Gastroesophageal sphincter (tissue), 4 donors: ENCODE measurements at regions not wholly inside any gene's neighbourhood (a gene's known extent, or its start where the extent isn't known, plus 50 kb on each side); places are given as distances from the start of the nearest gene placed in this dataset.
"Not testable (repeated sequence)": the region's sequence is repeated elsewhere in the genome, so short reads cannot be mapped to it uniquely, and the experiment has no call there.

Source experiments
- ATAC-seq: fragments of 150-250 bp; one replicate; pipeline ENCODE4 v1.9.1; 2016; ENCODE audit warnings: mild to moderate bottlenecking, moderate library complexity
- H3K27ac ChIP-seq, 4 donors: fragments of 200-600 bp; sonication (generic) in 3 of 4; 1 replicate in 3 of 4; 2 replicates in 1 of 4; pipeline ENCODE4 v1.5.1; 2016 to 2019
- H3K27me3 ChIP-seq: fragments of 200-600 bp; sonication (generic); one replicate; pipeline ENCODE4 v1.5.1; 2019
- H3K36me3 ChIP-seq, 2 donors: fragments of 200-600 bp; sonication (generic); one replicate each; pipeline ENCODE4 v1.5.1; 2019; ENCODE audit warnings: control low read depth in 1 of 2
- H3K4me1 ChIP-seq, 3 donors: fragments of 200-600 bp; sonication (generic); 1 replicate in 2 of 3; 2 replicates in 1 of 3; pipeline ENCODE4 v1.5.1; 2016 to 2019; ENCODE audit warnings: control low read depth in 2 of 3
- H3K4me3 ChIP-seq, 2 donors: fragments of 200-600 bp; sonication (generic); one replicate each; pipeline ENCODE4 v1.5.1; 2019; ENCODE audit warnings: mild to moderate bottlenecking in 1 of 2, moderate library complexity in 1 of 2
- H3K9me3 ChIP-seq, 3 donors: fragments of 200-600 bp; sonication (generic); one replicate each; pipeline ENCODE4 v1.5.1; 2017 to 2019; ENCODE audit warnings: control low read depth in 2 of 3
- EP300 ChIP-seq: sonication (generic); formaldehyde crosslinking; IDR thresholded peaks from one replicate; pipeline ENCODE4 v1.6.1; 2017; ENCODE audit warnings: antibody characterized with exemption, mild to moderate bottlenecking
- POLR2A ChIP-seq, 2 donors: fragments of 450-650 bp; IDR thresholded peaks; one replicate each; pipeline ENCODE4 v1.6.1; 2017; ENCODE audit warnings: antibody characterized with exemption in 2 of 2, mild to moderate bottlenecking in 2 of 2, moderate library complexity in 1 of 2
- POLR2AphosphoS5 ChIP-seq: sonication (generic); formaldehyde crosslinking; IDR thresholded peaks from one replicate; pipeline ENCODE4 v1.6.1; 2017; ENCODE audit warnings: antibody characterized with exemption
- WGBS, 2 donors: methylation state at CpG; one replicate each; pipeline ENCODE4 v1.1.5; 2018; ENCODE audit warnings: low coverage in 1 of 2; 5-methylcytosine and 5-hydroxymethylcytosine counted together
- TF ChIP-seq, protein P1 (sequence below), 4 experiments: fragments of 200-600 bp in 2 of 4; fragments of 450-650 bp in 2 of 4; sonication (generic) in 1 of 4; IDR thresholded peaks; one replicate each; pipeline ENCODE4 v1.5.1; 2017 to 2019; ENCODE audit warnings: antibody characterized with exemption in 4 of 4, mild to moderate bottlenecking in 2 of 4, moderate library complexity in 2 of 4

DNA sequence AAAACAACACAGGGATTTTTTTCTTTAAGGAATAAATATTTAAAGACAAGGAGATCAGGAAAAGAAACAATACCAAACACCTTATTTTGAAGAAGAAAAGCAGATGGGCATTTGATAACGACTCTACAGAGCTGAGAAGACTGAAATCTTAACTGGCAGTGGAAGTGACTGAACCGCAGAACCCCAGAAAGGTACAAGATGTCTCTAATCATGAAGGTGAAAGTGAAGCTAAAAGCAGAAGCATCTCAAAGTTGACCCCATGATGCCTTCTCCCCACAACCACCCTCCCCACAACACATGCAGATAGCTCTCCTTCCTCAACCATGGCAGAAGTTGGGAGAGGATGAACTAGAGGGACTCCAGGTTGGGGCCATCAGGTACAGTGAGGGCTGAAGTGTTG lies 129.6 kb downstream of the ZNF648 start:
- Histone ChIP-seq H3K4me1 (no peaks in the 10 kb centered on the region), H3K27ac (no peak overlapping the region), H3K4me3 (no peak overlapping the region), H3K27me3 (no peaks in the 10 kb centered on the region), H3K36me3 (no peaks in the 10 kb centered on the region), H3K9me3 (no peaks in the 10 kb centered on the region)
- no peak for ATAC-seq
- TF ChIP-seq EP300: no peak
- 79 to 100% methylated on average over 2 of the region's 2 CpGs for WGBS, 2 donors

DNA sequence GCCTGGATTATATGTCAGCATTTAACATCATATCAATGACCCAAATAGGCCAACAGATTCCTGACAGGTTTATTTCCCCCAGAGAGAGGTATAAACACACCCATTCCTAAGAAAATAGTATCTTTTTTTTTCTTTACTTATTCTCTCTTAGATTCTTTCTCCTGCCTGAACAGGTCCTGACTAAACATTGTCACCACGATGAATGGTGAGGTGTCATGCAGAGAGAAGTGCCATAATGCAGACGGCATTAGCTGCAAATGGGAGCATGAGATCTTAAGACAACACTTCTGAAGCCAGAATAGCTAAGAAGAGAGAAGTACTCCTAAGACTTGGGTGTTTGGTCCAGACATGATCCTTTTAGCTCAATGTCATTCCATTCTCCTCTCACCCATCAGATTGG lies 131.3 kb downstream of the ZNF648 start:
- Histone ChIP-seq H3K27me3 (no peaks in the 10 kb centered on the region), H3K36me3 (no peaks in the 10 kb centered on the region), H3K9me3 (no peaks in the 10 kb centered on the region), H3K4me1 (no peaks in the 10 kb centered on the region), H3K4me3 (no peak overlapping the region), H3K27ac (no peak overlapping the region)
- 86 to 100% methylated on average over 1 to 2 of the region's 2 CpGs for WGBS, 2 donors
- TF ChIP-seq, protein P1, sequence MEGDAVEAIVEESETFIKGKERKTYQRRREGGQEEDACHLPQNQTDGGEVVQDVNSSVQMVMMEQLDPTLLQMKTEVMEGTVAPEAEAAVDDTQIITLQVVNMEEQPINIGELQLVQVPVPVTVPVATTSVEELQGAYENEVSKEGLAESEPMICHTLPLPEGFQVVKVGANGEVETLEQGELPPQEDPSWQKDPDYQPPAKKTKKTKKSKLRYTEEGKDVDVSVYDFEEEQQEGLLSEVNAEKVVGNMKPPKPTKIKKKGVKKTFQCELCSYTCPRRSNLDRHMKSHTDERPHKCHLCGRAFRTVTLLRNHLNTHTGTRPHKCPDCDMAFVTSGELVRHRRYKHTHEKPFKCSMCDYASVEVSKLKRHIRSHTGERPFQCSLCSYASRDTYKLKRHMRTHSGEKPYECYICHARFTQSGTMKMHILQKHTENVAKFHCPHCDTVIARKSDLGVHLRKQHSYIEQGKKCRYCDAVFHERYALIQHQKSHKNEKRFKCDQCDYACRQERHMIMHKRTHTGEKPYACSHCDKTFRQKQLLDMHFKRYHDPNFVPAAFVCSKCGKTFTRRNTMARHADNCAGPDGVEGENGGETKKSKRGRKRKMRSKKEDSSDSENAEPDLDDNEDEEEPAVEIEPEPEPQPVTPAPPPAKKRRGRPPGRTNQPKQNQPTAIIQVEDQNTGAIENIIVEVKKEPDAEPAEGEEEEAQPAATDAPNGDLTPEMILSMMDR (IDR thresholded peaks at IDR 0.05): no peak
- TF ChIP-seq EP300: no peak
- no peak for TF ChIP-seq POLR2A (IDR thresholded peaks at IDR 0.05)
- no peak for TF ChIP-seq POLR2AphosphoS5
- ATAC-seq: no peak

DNA sequence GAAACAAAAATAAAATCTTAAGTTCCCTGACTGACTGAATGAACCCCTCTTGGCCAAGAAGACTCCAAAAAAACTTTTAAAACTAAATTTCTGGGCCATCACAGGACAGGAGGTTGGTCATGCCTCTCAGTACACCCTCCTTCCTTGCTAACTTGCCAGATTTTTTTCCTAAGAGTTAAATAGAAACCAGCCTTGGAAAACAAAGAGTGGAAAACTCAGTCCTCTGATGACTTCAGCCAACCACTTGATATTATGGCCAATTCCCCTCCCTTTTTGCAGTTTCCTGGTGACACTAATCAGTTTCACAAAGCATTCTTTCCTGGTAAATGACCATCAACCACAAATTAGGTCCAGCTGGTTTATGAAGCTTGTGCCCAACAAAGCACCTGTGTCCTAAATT lies 134.8 kb downstream of the ZNF648 start:
- no peak for ATAC-seq
- no peak overlapping the region for H3K27ac ChIP-seq
- no peaks in the 10 kb centered on the region for H3K4me1 ChIP-seq
- no peak overlapping the region for H3K4me3 ChIP-seq
- H3K36me3 ChIP-seq: no peaks in the 10 kb centered on the region
- peaks cover 0 to 7% (median 0%) of the 10 kb centered on the region in 3 donors for H3K9me3 ChIP-seq
- H3K27me3 ChIP-seq: no peaks in the 10 kb centered on the region
- TF ChIP-seq EP300 (no peak), POLR2A (IDR thresholded peaks at IDR 0.05) (no peak), POLR2AphosphoS5 (no peak)
- TF ChIP-seq, protein P1 (IDR thresholded peaks at IDR 0.05): no peak

DNA sequence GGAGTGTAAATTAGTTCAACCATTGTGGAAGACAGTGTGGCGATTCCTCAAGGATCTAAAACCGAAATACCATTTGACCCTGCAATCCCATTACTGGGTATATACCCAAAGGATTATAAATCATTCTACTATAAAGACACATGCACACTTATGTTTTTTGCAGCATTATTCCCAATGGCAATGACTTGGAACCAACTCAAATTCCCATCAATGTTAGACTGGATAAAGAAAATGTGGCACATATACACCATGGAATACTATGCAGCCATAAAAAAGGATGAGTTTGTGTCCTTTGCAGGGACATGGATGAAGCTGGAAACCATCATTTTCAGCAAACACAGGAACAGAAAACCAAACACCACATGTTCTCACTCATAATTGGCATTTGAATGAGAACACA lies 137.5 kb downstream of the ZNF648 start:
- not testable (repeated sequence) for H3K27ac ChIP-seq, H3K27me3 ChIP-seq, ATAC-seq, H3K9me3 ChIP-seq, H3K4me3 ChIP-seq, H3K4me1 ChIP-seq, H3K36me3 ChIP-seq
- 95 to 100% methylated on average over 2 of the region's 2 CpGs for WGBS, 2 donors

DNA sequence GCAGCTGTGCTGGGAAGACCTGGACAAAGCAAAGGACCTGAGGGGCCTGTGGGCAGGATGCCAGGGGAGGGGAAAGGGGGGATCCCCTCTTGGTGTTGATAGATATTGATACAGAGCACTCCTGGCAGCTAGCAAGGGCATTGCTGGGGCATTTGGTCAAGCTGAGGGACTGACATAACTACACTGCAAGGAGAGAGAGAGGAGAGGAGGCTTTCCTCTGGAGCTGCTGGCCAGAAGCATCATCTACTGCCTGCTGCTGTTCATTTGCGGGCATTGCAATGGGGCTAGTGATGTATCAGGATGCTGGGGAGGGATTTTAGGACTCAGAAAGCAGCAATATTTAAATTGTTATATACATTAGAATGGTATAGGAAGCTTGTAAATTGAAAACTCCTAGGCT lies 142.0 kb downstream of the ZNF648 start:
- Histone ChIP-seq H3K27me3 (peaks cover 8% of the 10 kb centered on the region), H3K4me1 (no peaks in the 10 kb centered on the region), H3K27ac (no peak overlapping the region), H3K9me3 (peaks cover 0 to 7% (median 0%) of the 10 kb centered on the region in 3 donors), H3K4me3 (no peak overlapping the region), H3K36me3 (no peaks in the 10 kb centered on the region)
- no CpG with 5 or more reads among the region's 1 CpG for WGBS, 2 donors
- no peak for TF ChIP-seq POLR2A (IDR thresholded peaks at IDR 0.05)
- no peak for TF ChIP-seq POLR2AphosphoS5
- TF ChIP-seq EP300: no peak
- TF ChIP-seq, protein P1 (IDR thresholded peaks at IDR 0.05): no peak
- no peak for ATAC-seq

DNA sequence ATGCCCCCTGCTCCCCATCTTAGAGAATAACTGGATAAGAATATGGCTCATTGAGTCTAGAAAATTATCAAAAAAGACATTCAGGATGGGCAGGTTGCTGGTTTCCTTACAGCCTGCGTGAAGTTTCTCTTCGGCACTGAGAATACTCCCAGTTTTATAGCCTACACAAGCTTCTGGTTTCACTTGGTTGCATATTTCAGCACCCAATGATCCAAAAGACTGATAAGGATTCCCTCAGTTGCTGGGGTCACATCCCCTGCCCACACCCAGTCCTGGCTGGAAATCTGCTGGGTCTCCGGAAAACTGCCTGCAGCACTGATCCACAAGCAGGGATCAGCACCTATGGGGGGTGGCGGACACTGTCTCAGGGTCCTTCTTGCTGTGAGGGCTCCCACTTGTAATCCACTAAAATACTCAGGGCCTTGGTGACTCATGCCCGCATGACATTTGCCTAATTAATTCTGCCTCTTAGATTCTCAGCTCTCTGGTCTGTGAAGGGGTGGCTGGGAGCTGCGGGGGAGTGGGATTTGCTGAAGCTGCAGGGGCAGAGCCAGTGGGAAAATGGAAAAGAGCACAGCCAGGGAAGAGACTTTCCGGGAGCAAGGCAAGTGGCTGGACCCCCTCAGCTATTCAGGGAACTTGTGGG lies 142.5 kb downstream of the ZNF648 start:
- no peak for TF ChIP-seq POLR2A (IDR thresholded peaks at IDR 0.05)
- TF ChIP-seq EP300: no peak
- TF ChIP-seq, protein P1 (IDR thresholded peaks at IDR 0.05): no peak
- TF ChIP-seq POLR2AphosphoS5: no peak
- Histone ChIP-seq H3K36me3 (no peaks in the 10 kb centered on the region), H3K27ac (no peak overlapping the region), H3K4me3 (no peak overlapping the region), H3K4me1 (no peaks in the 10 kb centered on the region), H3K27me3 (peaks cover 8% of the 10 kb centered on the region), H3K9me3 (peaks cover 0 to 4% (median 0%) of the 10 kb centered on the region in 3 donors)
- ATAC-seq: no peak
- 67 to 77% methylated on average over 5 to 6 of the region's 7 CpGs for WGBS, 2 donors
